A549 (cell line): ENCODE measurements at regions not wholly inside any gene's neighbourhood (a gene's known extent, or its start where the extent isn't known, plus 50 kb on each side); places are given as distances from the start of the nearest gene placed in this dataset.

Experiments
- CTCF ChIP-seq: fragments of >200 bp; sonication (Bioruptor Twin); formaldehyde crosslinking; IDR thresholded peaks from 3 replicates; pipeline ENCODE4 v1.5.1; 2016
- EHF ChIP-seq: fragments of 250-450 bp; sonication (Bioruptor Pico); IDR thresholded peaks from 2 replicates; pipeline ENCODE4 v1.5.0; 2020; ENCODE audit warnings: mild to moderate bottlenecking
- KDM5A ChIP-seq: fragments of 200-600 bp; sonication (generic); IDR thresholded peaks from 2 replicates; pipeline ENCODE4 v1.6.1; 2016; ENCODE audit warnings: antibody characterized with exemption, mild to moderate bottlenecking
- MAX ChIP-seq: IDR thresholded peaks from 2 replicates; pipeline ENCODE4 v1.6.1; 2012
- NR3C1 ChIP-seq: fragments of >200 bp; sonication (Bioruptor Twin); formaldehyde crosslinking; IDR thresholded peaks from 3 replicates; pipeline ENCODE4 v1.6.1; 2017
- RFX5 ChIP-seq: fragments of 450-650 bp; IDR thresholded peaks from 2 replicates; pipeline ENCODE4 v1.7.1; 2014; ENCODE audit warnings: antibody characterized with exemption, mild to moderate bottlenecking, moderate library complexity
- SMC3 ChIP-seq: fragments of >200 bp; sonication (Bioruptor Twin); formaldehyde crosslinking; IDR thresholded peaks from 3 replicates; pipeline ENCODE4 v1.6.1; 2018; ENCODE audit warnings: inconsistent platforms
- USF2 ChIP-seq: fragments of 450-650 bp; IDR thresholded peaks from 2 replicates; pipeline ENCODE4 v1.6.1; 2014; ENCODE audit warnings: antibody characterized with exemption
- ZNF302 ChIP-seq: fragments of 250-450 bp; sonication (Bioruptor Pico); IDR thresholded peaks from 2 replicates; pipeline ENCODE4 v1.9.0; 2021; ENCODE audit warnings: inconsistent platforms, mild to moderate bottlenecking, moderate library complexity

- TF ChIP-seq CTCF = no peak
- TF ChIP-seq SMC3 = no peak
- TF ChIP-seq NR3C1 = no peak
- TF ChIP-seq KDM5A = no peak
- TF ChIP-seq ZNF302 (CRISPR knock-in tag) = no peak
- TF ChIP-seq USF2 = no peak
- TF ChIP-seq MAX = no peak
- TF ChIP-seq RFX5 = no peak
- TF ChIP-seq EHF = no peak
Observed at GRCh38 chr12:82537436-82537835, 149.3 kb upstream of the TMTC2 start.
